NB4 (cell line): ENCODE measurements at regions not wholly inside any gene's neighbourhood (a gene's known extent, or its start where the extent isn't known, plus 50 kb on each side); places are given as distances from the start of the nearest gene placed in this dataset.

Experiments
- MYC ChIP-seq: IDR thresholded peaks from 2 replicates; pipeline ENCODE4 v1.6.1; 2011; ENCODE audit warnings: low read depth, low read length
- POLR2A ChIP-seq: IDR thresholded peaks from 2 replicates; pipeline ENCODE4 v1.6.1; 2011; ENCODE audit warnings: mild to moderate bottlenecking; ENCODE audit not compliant: insufficient read length; ENCODE audit errors: extremely low read depth

DNA sequence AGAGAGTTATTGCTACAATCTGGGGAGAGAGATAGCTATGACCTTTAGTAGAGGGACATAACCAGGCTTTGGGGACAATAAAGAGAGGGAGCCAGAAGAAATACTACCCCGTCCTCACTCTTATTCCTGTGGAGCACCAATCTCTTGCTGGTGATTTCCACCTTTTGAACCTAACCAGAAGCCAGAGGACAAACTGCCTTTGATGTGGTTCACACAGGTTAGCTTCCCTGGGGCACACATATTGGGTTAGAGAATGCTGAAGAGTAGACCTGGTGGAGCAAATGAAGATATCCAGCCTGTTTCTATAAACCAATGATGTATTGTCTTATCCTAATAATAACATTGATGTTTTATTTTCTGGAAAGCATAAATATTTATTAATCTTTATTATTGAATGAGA, 399.3 kb downstream of the HTR7 start:
- TF ChIP-seq POLR2A: no peak
- TF ChIP-seq MYC: no peak
